H7 (cell line): ENCODE measurements at regions not wholly inside any gene's neighbourhood (a gene's known extent, or its start where the extent isn't known, plus 50 kb on each side); places are given as distances from the start of the nearest gene placed in this dataset.

ENCODE experiments used
- DNase-seq: peaks from one replicate; pipeline ENCODE4 v3.0.0; 2012
- H3K27me3 ChIP-seq: 2 replicates; pipeline ENCODE4 v1.6.0; 2011; ENCODE audit warnings: mild to moderate bottlenecking, low read length; ENCODE audit not compliant: control insufficient read depth, insufficient read depth
- H3K36me3 ChIP-seq: replicated peaks from 2 replicates; pipeline ENCODE4 v1.5.1; 2011; ENCODE audit warnings: low read length; ENCODE audit not compliant: control insufficient read depth, insufficient read depth
- H3K4me3 ChIP-seq: 2 replicates; pipeline ENCODE4 v1.5.1; 2011; ENCODE audit warnings: low read depth, mild to moderate bottlenecking, control low read depth, low read length, moderate library complexity; ENCODE audit not compliant: insufficient read depth

- no peak overlapping the region for H3K4me3 ChIP-seq
- DNase-seq: peak; percentile 12
These were observed 182.7 kb downstream of the ANAPC1 start for GRCh38 chr2:111701266-111701665.

GRCh38 chr2:111701798-111702118 is 182.2 kb downstream of the ANAPC1 start:
- Histone ChIP-seq H3K36me3 (no peaks in the 10 kb centered on the region), H3K27me3 (no peaks in the 10 kb centered on the region), H3K4me3 (no peak overlapping the region)
- no peak for DNase-seq

More at GRCh38 chr2:111701266-111701665, 182.7 kb downstream of the ANAPC1 start:
- Histone ChIP-seq H3K36me3 (no peaks in the 10 kb centered on the region), H3K27me3 (no peaks in the 10 kb centered on the region)

- DNase-seq: peak; percentile 87
- Histone ChIP-seq H3K36me3 (no peaks in the 10 kb centered on the region), H3K27me3 (no peaks in the 10 kb centered on the region), H3K4me3 (no peak overlapping the region)
These were observed 181.7 kb downstream of the ANAPC1 start for GRCh38 chr2:111702119-111702803.

DNA sequence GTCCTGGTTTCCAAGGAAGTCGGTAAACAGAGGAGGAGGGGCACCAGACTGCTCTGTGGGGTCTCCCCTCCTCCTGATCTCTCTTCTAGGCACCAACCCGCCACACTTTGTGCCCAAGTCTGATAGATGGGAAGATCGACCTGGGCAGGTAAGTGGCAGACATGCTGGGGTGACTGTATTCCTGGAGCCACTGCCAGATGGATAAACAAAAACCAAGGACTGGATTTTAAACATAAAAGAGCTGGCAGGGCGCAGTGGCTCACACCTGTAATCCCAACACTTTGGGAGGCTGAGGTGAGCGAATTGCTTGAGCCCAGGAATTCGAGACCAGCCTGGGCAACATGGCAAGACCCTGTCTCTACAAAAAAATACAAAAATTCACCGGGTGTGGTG is 181.2 kb downstream of the ANAPC1 start:
- no peaks in the 10 kb centered on the region for H3K27me3 ChIP-seq
- no peaks in the 10 kb centered on the region for H3K36me3 ChIP-seq
- no peak overlapping the region for H3K4me3 ChIP-seq
- no peak for DNase-seq

DNA sequence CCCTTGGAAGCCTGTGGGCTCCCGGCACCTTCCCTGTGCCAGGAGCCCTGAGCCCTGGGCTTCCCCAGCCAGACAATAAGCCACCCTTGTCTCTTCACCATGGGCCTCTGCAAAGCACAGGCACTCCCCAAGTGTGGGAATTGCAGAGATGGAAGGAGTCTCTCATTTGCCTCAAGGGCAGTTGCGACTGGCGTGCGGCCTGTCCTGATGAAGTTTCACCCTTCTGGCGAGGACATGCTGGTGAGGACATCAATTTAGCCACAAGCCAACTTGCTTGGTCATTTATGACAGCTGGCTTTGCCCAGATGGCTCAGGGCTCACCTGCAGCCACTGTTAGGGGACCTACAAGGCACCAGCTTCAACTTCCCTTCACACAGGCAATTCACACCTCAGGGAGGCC is 180.2 kb downstream of the ANAPC1 start:
- DNase-seq: peak; percentile 7
- Histone ChIP-seq H3K4me3 (no peak overlapping the region), H3K36me3 (no peaks in the 10 kb centered on the region), H3K27me3 (no peaks in the 10 kb centered on the region)

DNA sequence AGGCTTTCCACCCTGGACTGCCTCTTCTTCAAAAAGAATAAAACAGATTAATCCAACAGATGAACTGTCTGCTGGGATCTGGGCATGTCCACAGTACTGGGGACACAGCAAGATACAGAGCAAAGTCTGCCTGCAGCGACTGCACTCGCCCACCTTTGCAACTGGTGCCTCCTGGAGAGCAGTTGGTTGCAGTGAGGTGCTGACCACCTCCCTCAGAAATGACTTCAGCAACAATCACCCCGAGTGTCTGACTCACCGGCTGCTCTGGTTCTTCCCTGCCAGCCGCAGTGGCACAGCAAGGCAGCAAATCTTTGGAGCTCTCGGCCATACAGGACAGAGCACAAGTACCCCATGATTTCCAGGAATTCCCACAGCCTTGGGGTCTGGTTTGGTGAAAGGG is 179.7 kb downstream of the ANAPC1 start:
- Histone ChIP-seq H3K36me3 (no peaks in the 10 kb centered on the region), H3K4me3 (no peak overlapping the region), H3K27me3 (no peaks in the 10 kb centered on the region)
- DNase-seq: peak; percentile 10

DNA sequence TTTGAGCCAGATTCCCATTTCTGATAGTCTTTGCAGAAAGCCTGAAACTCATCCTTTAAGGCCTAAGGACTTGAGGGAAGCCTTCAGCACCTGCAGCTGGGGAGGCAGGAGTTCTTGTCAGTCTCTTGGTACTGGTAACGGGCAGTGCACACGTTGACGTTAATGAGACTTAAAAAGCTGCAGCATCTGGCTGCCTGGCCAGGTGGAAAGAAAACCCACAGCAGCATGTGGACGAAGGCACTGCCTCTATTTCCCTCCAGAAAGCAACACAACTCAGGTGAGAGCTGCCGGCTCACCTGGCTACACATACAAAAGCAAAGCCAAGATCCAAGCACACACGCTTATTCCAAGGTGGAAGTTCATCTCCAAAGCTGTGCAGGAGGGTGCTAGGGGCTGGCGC is 178.8 kb downstream of the ANAPC1 start:
- Histone ChIP-seq H3K27me3 (no peaks in the 10 kb centered on the region), H3K4me3 (no peak overlapping the region), H3K36me3 (no peaks in the 10 kb centered on the region)
- DNase-seq: peak; percentile 6

DNA sequence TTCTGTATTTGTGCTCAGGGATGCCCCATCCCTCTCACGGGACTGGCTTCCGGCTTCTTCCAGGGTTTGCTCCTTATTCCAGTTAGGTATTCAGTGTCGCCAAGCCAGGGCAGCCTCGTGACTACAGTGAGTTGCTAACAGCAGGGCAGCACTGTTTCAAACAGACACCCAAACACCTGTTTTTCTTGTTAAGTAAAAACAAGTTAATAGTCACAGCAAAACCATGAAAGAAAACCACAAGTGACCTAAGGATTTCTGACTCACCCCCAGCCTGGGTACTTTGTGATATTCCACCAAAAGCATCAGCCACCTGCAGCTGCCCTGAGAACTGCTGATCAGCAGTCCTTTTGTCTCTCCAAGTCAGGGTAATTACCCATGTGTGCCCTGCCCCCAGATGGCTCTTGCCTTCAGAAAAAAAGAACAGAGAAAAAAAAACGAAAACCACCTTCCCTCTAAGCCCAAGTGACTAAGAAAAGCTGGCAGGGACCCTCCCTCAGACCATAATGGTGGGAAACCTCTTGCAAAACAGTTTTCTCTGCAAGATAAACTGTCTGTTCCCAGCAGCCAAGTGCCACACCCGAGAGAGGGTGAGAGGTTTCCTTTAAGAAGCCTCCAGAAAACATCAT is 178.2 kb downstream of the ANAPC1 start:
- Histone ChIP-seq H3K27me3 (no peaks in the 10 kb centered on the region), H3K4me3 (no peak overlapping the region), H3K36me3 (no peaks in the 10 kb centered on the region)
- DNase-seq: peak; percentile 83

GRCh38 chr2:111706481-111707001 is 177.5 kb downstream of the ANAPC1 start:
- Histone ChIP-seq H3K36me3 (no peaks in the 10 kb centered on the region), H3K27me3 (no peaks in the 10 kb centered on the region), H3K4me3 (no peak overlapping the region)
- peak; percentile 24 for DNase-seq

DNA sequence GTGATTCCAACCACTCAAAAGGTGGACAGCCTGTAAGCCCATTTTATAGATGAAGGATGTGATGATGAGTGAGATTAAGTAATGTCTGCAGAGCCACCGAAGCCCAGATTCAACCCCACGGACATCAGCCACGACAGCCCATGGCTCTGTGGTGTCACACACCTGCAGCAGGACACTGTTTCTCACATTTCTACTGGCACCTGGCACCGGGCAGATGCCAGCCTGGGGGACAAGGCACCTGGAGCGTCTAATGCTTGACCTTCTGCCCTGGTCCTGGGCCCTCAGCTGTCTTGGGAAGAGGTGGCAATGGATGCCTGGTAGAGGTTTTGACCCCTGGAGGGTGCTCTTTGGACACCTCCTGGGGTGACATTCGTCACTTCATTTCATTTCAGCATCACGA is 176.3 kb downstream of the ANAPC1 start:
- Histone ChIP-seq H3K36me3 (no peaks in the 10 kb centered on the region), H3K4me3 (no peak overlapping the region), H3K27me3 (no peaks in the 10 kb centered on the region)
- DNase-seq: no peak

GRCh38 chr2:111708476-111709180 is 175.4 kb downstream of the ANAPC1 start:
- H3K4me3 ChIP-seq: no peak overlapping the region
- peak; percentile 21 for DNase-seq
- H3K36me3 ChIP-seq: no peaks in the 10 kb centered on the region
- no peaks in the 10 kb centered on the region for H3K27me3 ChIP-seq

GRCh38 chr2:111709321-111709720 is 174.7 kb downstream of the ANAPC1 start:
- H3K36me3 ChIP-seq: no peaks in the 10 kb centered on the region
- no peaks in the 10 kb centered on the region for H3K27me3 ChIP-seq
- no peak overlapping the region for H3K4me3 ChIP-seq
- DNase-seq: no peak

DNA sequence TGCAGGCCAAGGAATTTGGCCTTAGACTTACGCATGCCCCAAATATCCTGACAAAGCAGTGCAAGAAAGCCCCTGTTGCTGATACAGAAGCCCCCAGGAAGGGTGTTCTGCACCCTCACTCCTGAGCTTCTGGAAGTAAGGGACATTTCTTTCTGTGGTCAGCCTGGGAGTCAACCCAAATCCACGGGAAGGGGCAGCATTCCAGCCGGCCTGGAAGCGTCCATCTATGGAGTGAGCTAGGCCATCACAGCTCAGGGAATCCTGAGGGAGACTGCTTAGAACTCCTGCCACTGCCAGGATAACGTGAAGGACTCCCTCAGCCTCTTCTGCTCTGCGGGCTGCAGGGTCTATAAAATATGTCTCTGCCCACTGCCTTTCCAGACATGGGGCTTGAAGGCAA is 173.9 kb downstream of the ANAPC1 start:
- no peak for DNase-seq
- Histone ChIP-seq H3K27me3 (no peaks in the 10 kb centered on the region), H3K36me3 (no peaks in the 10 kb centered on the region), H3K4me3 (no peak overlapping the region)

DNA sequence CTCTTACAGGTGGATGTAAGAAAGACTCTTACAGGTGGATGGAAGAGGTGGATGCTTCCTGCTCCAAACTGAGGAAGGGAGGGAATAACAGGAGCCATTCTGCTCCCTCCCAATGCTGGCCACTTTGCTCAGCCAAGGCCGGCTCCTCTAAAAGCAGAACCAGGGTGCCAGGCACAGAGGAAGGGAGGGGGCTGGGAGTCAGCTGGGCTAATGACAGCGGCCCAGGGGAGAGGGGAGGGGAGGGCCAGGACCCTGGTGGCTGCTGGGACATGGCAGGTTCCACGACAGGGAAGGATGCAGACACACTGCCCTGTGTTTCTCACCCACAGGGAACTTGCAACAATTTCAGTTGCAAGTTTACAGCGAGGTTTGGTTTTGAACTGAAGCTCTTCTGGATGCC is 173.4 kb downstream of the ANAPC1 start:
- no peaks in the 10 kb centered on the region for H3K27me3 ChIP-seq
- no peaks in the 10 kb centered on the region for H3K36me3 ChIP-seq
- DNase-seq: peak; percentile 15
- no peak overlapping the region for H3K4me3 ChIP-seq

DNA sequence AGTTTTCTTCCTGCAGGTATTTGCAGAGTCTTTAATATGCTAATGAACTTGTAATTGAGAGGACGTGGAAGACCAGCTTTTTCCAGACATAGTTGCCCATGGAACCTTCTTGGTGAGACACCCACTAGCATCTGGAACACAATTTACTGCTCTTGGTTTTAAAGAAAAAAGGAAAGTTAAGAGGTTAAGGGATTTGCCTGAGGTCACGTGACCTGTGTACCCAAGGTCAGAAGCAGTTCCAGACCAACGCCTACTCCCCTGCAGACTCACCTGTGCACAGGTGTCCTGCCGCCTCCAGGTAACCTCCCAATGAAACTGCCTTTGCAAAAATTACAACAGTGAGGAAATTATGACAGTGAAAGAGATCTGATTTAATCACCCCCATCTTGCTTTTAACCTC is 172.7 kb downstream of the ANAPC1 start:
- H3K4me3 ChIP-seq: no peak overlapping the region
- no peaks in the 10 kb centered on the region for H3K36me3 ChIP-seq
- DNase-seq: peak; percentile 24
- no peaks in the 10 kb centered on the region for H3K27me3 ChIP-seq
